Fibroblast of peridontal ligament (primary cell): ENCODE measurements at regions not wholly inside any gene's neighbourhood (a gene's known extent, or its start where the extent isn't known, plus 50 kb on each side); places are given as distances from the start of the nearest gene placed in this dataset.

Experiments used
- DNase-seq: peaks from one replicate; pipeline ENCODE4 v3.0.0-alpha.2; 2010; ENCODE audit errors: extremely low read depth

GRCh38 chr9:115983366-115983765, 170.2 kb upstream of the PAPPA start:
- DNase-seq, result no peak

- peak; percentile 82 for DNase-seq
Observed at GRCh38 chr9:115985657-115986056, 167.9 kb upstream of the PAPPA start.

- DNase-seq, result peak; percentile 14
Observed at GRCh38 chr9:115986508-115986907, 167.1 kb upstream of the PAPPA start.

- DNase-seq, result peak; percentile 41
Observed at GRCh38 chr9:115988701-115989100, 164.9 kb upstream of the PAPPA start.

GRCh38 chr9:115989831-115990230, 163.8 kb upstream of the PAPPA start:
- DNase-seq, result peak; percentile 33

- no peak for DNase-seq
Observed at GRCh38 chr9:115992834-115993233, 160.8 kb upstream of the PAPPA start.

- peak; percentile 82 for DNase-seq
Observed at GRCh38 chr9:115997923-115998322, 155.7 kb upstream of the PAPPA start.

- no peak for DNase-seq
Observed at GRCh38 chr9:115998666-115999065, 154.9 kb upstream of the PAPPA start.

- no peak for DNase-seq
Observed at GRCh38 chr9:115999498-115999897, 154.1 kb upstream of the PAPPA start.

- no peak for DNase-seq
Observed at GRCh38 chr9:116000748-116001329, 152.8 kb upstream of the PAPPA start.

- DNase-seq, result no peak
Observed at GRCh38 chr9:116002181-116002580, 151.4 kb upstream of the PAPPA start.

- peak; percentile 64 for DNase-seq
Observed at GRCh38 chr9:116002624-116003023, 151.0 kb upstream of the PAPPA start.

- no peak for DNase-seq
Observed at GRCh38 chr9:116003397-116003796, 150.2 kb upstream of the PAPPA start.

- no peak for DNase-seq
Observed at GRCh38 chr9:116005205-116005604, 148.4 kb upstream of the PAPPA start.

- no peak for DNase-seq
Observed at GRCh38 chr9:116007824-116008223, 145.8 kb upstream of the PAPPA start.

GRCh38 chr9:116008278-116008677, 145.3 kb upstream of the PAPPA start:
- no peak for DNase-seq

- no peak for DNase-seq
Observed at GRCh38 chr9:116009420-116009819, 144.2 kb upstream of the PAPPA start.

- no peak for DNase-seq
Observed at GRCh38 chr9:116015855-116016254, 137.7 kb upstream of the PAPPA start.

GRCh38 chr9:116020146-116020545, 133.4 kb upstream of the PAPPA start:
- DNase-seq, result peak; percentile 81

GRCh38 chr9:116020801-116021200, 132.8 kb upstream of the PAPPA start:
- no peak for DNase-seq

- no peak for DNase-seq
Observed at GRCh38 chr9:116027096-116027495, 126.5 kb upstream of the PAPPA start.

- peak; percentile 92 for DNase-seq
Observed at GRCh38 chr9:116027511-116027910, 126.1 kb upstream of the PAPPA start.

GRCh38 chr9:116027951-116028350, 125.6 kb upstream of the PAPPA start:
- DNase-seq, result peak; percentile 69

- peak; percentile 39 for DNase-seq
Observed at GRCh38 chr9:116030517-116030916, 123.1 kb upstream of the PAPPA start.
